ENCODE measurements at regions not wholly inside any gene's neighbourhood (a gene's known extent, or its start where the extent isn't known, plus 50 kb on each side); places are given as distances from the start of the nearest gene placed in this dataset.

- BruUV-seq (replicated peaks) = no TSS peak
- intact Hi-C loops (cut with micrococcal nuclease; ENCODE audit: unreplicated experiment) = no loop called here
Observed at GRCh38 chr2:225911019-225911418, 511.5 kb downstream of the NYAP2 start.

GRCh38 chr2:225895126-225895525, 495.6 kb downstream of the NYAP2 start:
- no peak overlapping the region for H3K27ac Mint-ChIP-seq (ENCODE audit: unreplicated experiment)
- DNase-seq = no peak
- H3K27me3 Mint-ChIP-seq (ENCODE audit: unreplicated experiment) = no peaks in the 10 kb centered on the region
- H3K36me3 Mint-ChIP-seq (ENCODE audit: insufficient read depth, unreplicated experiment) = no peaks in the 10 kb centered on the region
- BruUV-seq (replicated peaks) = no TSS peak
- intact Hi-C loops (cut with micrococcal nuclease; ENCODE audit: unreplicated experiment) = no loop called here
- H3K9me3 Mint-ChIP-seq (ENCODE audit: low read depth, unreplicated experiment) = peaks cover 5% of the 10 kb centered on the region
- H3K4me3 Mint-ChIP-seq (ENCODE audit: low read depth, unreplicated experiment) = no peak overlapping the region
- TF ChIP-seq CTCF (IDR thresholded peaks at IDR 0.05; ENCODE audit: unreplicated experiment) = no peak
- peaks cover 12% of the 10 kb centered on the region for H3K4me1 Mint-ChIP-seq (ENCODE audit: low read depth, unreplicated experiment)
- CTCF ChIA-PET = no interaction called here

More at GRCh38 chr2:225911019-225911418, 511.5 kb downstream of the NYAP2 start:
- no peak for DNase-seq
- no peak for TF ChIP-seq CTCF (IDR thresholded peaks at IDR 0.05; ENCODE audit: unreplicated experiment)
- Mint-ChIP-seq H3K9me3 (ENCODE audit: low read depth, unreplicated experiment) (no peaks in the 10 kb centered on the region), H3K36me3 (ENCODE audit: insufficient read depth, unreplicated experiment) (no peaks in the 10 kb centered on the region), H3K4me3 (ENCODE audit: low read depth, unreplicated experiment) (no peak overlapping the region), H3K27ac (ENCODE audit: unreplicated experiment) (no peak overlapping the region), H3K4me1 (ENCODE audit: low read depth, unreplicated experiment) (no peaks in the 10 kb centered on the region), H3K27me3 (ENCODE audit: unreplicated experiment) (no peaks in the 10 kb centered on the region)
- CTCF ChIA-PET = no interaction called here

- Mint-ChIP-seq H3K36me3 (ENCODE audit: insufficient read depth, unreplicated experiment) (no peaks in the 10 kb centered on the region), H3K9me3 (ENCODE audit: low read depth, unreplicated experiment) (peaks cover 4% of the 10 kb centered on the region), H3K4me1 (ENCODE audit: low read depth, unreplicated experiment) (peaks cover 12% of the 10 kb centered on the region), H3K4me3 (ENCODE audit: low read depth, unreplicated experiment) (no peak overlapping the region), H3K27me3 (ENCODE audit: unreplicated experiment) (no peaks in the 10 kb centered on the region), H3K27ac (ENCODE audit: unreplicated experiment) (no peak overlapping the region)
- DNase-seq = no peak
- no peak for TF ChIP-seq CTCF (IDR thresholded peaks at IDR 0.05; ENCODE audit: unreplicated experiment)
- CTCF ChIA-PET = interaction anchor here (1.4 kb wide), 1 partner anchor 225 kb away, joined by 3 read pairs; no protein-coding TSS in a partner anchor
- BruUV-seq (replicated peaks) = no TSS peak
- intact Hi-C loops (cut with micrococcal nuclease; ENCODE audit: unreplicated experiment) = loop anchor here (5.0 kb wide), 1 partner anchor 583 kb away; no protein-coding TSS in a partner anchor
Observed at GRCh38 chr2:225894236-225894980, 494.9 kb downstream of the NYAP2 start.

GRCh38 chr2:225893151-225893550, 493.6 kb downstream of the NYAP2 start:
- BruUV-seq (replicated peaks) = no TSS peak
- Mint-ChIP-seq H3K27ac (ENCODE audit: unreplicated experiment) (no peak overlapping the region), H3K4me3 (ENCODE audit: low read depth, unreplicated experiment) (no peak overlapping the region), H3K4me1 (ENCODE audit: low read depth, unreplicated experiment) (peaks cover 12% of the 10 kb centered on the region), H3K27me3 (ENCODE audit: unreplicated experiment) (no peaks in the 10 kb centered on the region), H3K9me3 (ENCODE audit: low read depth, unreplicated experiment) (no peaks in the 10 kb centered on the region), H3K36me3 (ENCODE audit: insufficient read depth, unreplicated experiment) (no peaks in the 10 kb centered on the region)
- CTCF ChIA-PET = no interaction called here
- no peak for DNase-seq
- intact Hi-C loops (cut with micrococcal nuclease; ENCODE audit: unreplicated experiment) = loop anchor here (5.0 kb wide), 1 partner anchor 584 kb away; no protein-coding TSS in a partner anchor
- TF ChIP-seq CTCF (IDR thresholded peaks at IDR 0.05; ENCODE audit: unreplicated experiment) = no peak

Measured in Calu3 (cell line).